Prostate gland (tissue), 2 donors: ENCODE measurements at regions not wholly inside any gene's neighbourhood (a gene's known extent, or its start where the extent isn't known, plus 50 kb on each side); places are given as distances from the start of the nearest gene placed in this dataset.

ENCODE experiments used
- DNase-seq: peaks from one replicate; pipeline ENCODE4 v3.0.0-alpha.2; 2019; ENCODE audit warnings: low spot score
- H3K27ac ChIP-seq, 2 donors: fragments of 200-600 bp; sonication (generic); 2 replicates each; pipeline ENCODE4 v1.5.1; 2017 to 2019
- H3K27me3 ChIP-seq: fragments of 200-600 bp; sonication (generic); replicated peaks from 2 replicates; pipeline ENCODE4 v1.5.1; 2019; ENCODE audit not compliant: insufficient read depth
- H3K36me3 ChIP-seq, 2 donors: fragments of 200-600 bp; sonication (generic); 1 replicate in 1 of 2; 2 replicates in 1 of 2; pipeline versions ENCODE4 v1.5.1 to v1.8.1; 2017 to 2019
- H3K4me1 ChIP-seq: fragments of 200-600 bp; sonication (generic); replicated peaks from 2 replicates; pipeline ENCODE4 v1.5.1; 2019
- H3K4me3 ChIP-seq, 2 donors: fragments of 200-600 bp; sonication (generic); 2 replicates each; pipeline ENCODE4 v1.5.1; 2017 to 2019
- H3K9me3 ChIP-seq: fragments of 200-600 bp; sonication (generic); 2 replicates; pipeline ENCODE4 v1.5.1; 2017
- POLR2A ChIP-seq: fragments of 450-650 bp; IDR thresholded peaks from one replicate; pipeline ENCODE4 v1.6.1; 2016; ENCODE audit warnings: antibody characterized with exemption, mild to moderate bottlenecking
- POLR2AphosphoS5 ChIP-seq: sonication (generic); formaldehyde crosslinking; IDR thresholded peaks from one replicate; pipeline ENCODE4 v1.6.1; 2017; ENCODE audit warnings: antibody characterized with exemption
- WGBS: methylation state at CpG from one replicate; pipeline ENCODE4 v1.1.5; 2018; 5-methylcytosine and 5-hydroxymethylcytosine counted together
- intact Hi-C: fragments of 100-400 bp; cut with DNase I; formaldehyde crosslinking; loops from one replicate; pipeline ENCODE4 v1.14.2; 2022
- TF ChIP-seq, protein P1 (sequence below), 4 experiments: fragments of 200-600 bp in 2 of 4; fragments of 450-650 bp in 2 of 4; sonication (generic) in 2 of 4; IDR thresholded peaks; 1 replicate in 3 of 4; 2 replicates in 1 of 4; pipeline ENCODE4 v1.5.1; 2016 to 2019; ENCODE audit warnings: antibody characterized with exemption in 4 of 4, mild to moderate bottlenecking in 2 of 4, moderate library complexity in 2 of 4

GRCh38 chr21:25402134-25402961 is 204.9 kb downstream of the MRPL39 start:
- intact Hi-C loops = no loop called here

GRCh38 chr21:25400427-25400826 is 206.9 kb downstream of the MRPL39 start:
- 65% methylated on average over 1 of the region's 1 CpG for WGBS

More at GRCh38 chr21:25402134-25402961, 204.9 kb downstream of the MRPL39 start:
- Histone ChIP-seq H3K4me3 (no peak overlapping the region), H3K36me3 (no peaks in the 10 kb centered on the region), H3K9me3 (no peaks in the 10 kb centered on the region), H3K4me1 (no peaks in the 10 kb centered on the region), H3K27ac (no peak overlapping the region), H3K27me3 (no peaks in the 10 kb centered on the region)
- WGBS = 79% methylated on average over 7 of the region's 7 CpGs
- TF ChIP-seq POLR2AphosphoS5 = no peak
- TF ChIP-seq, protein P1, sequence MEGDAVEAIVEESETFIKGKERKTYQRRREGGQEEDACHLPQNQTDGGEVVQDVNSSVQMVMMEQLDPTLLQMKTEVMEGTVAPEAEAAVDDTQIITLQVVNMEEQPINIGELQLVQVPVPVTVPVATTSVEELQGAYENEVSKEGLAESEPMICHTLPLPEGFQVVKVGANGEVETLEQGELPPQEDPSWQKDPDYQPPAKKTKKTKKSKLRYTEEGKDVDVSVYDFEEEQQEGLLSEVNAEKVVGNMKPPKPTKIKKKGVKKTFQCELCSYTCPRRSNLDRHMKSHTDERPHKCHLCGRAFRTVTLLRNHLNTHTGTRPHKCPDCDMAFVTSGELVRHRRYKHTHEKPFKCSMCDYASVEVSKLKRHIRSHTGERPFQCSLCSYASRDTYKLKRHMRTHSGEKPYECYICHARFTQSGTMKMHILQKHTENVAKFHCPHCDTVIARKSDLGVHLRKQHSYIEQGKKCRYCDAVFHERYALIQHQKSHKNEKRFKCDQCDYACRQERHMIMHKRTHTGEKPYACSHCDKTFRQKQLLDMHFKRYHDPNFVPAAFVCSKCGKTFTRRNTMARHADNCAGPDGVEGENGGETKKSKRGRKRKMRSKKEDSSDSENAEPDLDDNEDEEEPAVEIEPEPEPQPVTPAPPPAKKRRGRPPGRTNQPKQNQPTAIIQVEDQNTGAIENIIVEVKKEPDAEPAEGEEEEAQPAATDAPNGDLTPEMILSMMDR (IDR thresholded peaks at IDR 0.05) = no peak
- no peak for TF ChIP-seq POLR2A
- DNase-seq = no peak

GRCh38 chr21:25398630-25399029 is 208.7 kb downstream of the MRPL39 start:
- TF ChIP-seq POLR2AphosphoS5 = no peak
- TF ChIP-seq, protein P1 (IDR thresholded peaks at IDR 0.05) = no peak
- TF ChIP-seq POLR2A = no peak
- H3K27ac ChIP-seq = no peak overlapping the region
- 90% methylated on average over 3 of the region's 3 CpGs for WGBS
- H3K4me3 ChIP-seq = no peak overlapping the region
- intact Hi-C loops = no loop called here
- no peaks in the 10 kb centered on the region for H3K27me3 ChIP-seq
- H3K4me1 ChIP-seq = no peaks in the 10 kb centered on the region
- no peaks in the 10 kb centered on the region for H3K9me3 ChIP-seq
- no peak for DNase-seq
- H3K36me3 ChIP-seq = no peaks in the 10 kb centered on the region

More at GRCh38 chr21:25400427-25400826, 206.9 kb downstream of the MRPL39 start:
- no peak for DNase-seq
- no peaks in the 10 kb centered on the region for H3K27me3 ChIP-seq
- H3K9me3 ChIP-seq = no peaks in the 10 kb centered on the region
- H3K36me3 ChIP-seq = no peaks in the 10 kb centered on the region
- intact Hi-C loops = no loop called here
- TF ChIP-seq POLR2AphosphoS5 = no peak
- TF ChIP-seq, protein P1 (IDR thresholded peaks at IDR 0.05) = no peak
- no peak for TF ChIP-seq POLR2A
- H3K27ac ChIP-seq = no peak overlapping the region
- no peaks in the 10 kb centered on the region for H3K4me1 ChIP-seq
- no peak overlapping the region for H3K4me3 ChIP-seq

GRCh38 chr21:25396135-25396711 is 211.1 kb downstream of the MRPL39 start:
- no peaks in the 10 kb centered on the region for H3K36me3 ChIP-seq
- no peaks in the 10 kb centered on the region for H3K9me3 ChIP-seq
- no peaks in the 10 kb centered on the region for H3K27me3 ChIP-seq
- H3K27ac ChIP-seq = no peak overlapping the region
- intact Hi-C loops = no loop called here
- TF ChIP-seq POLR2AphosphoS5 (no peak), POLR2A (no peak)
- TF ChIP-seq, protein P1 (IDR thresholded peaks at IDR 0.05) = no peak
- H3K4me3 ChIP-seq = no peak overlapping the region
- WGBS = 90% methylated on average over 8 of the region's 8 CpGs
- no peak for DNase-seq
- H3K4me1 ChIP-seq = no peaks in the 10 kb centered on the region
